Neural cell (in vitro differentiated cells): ENCODE measurements at regions not wholly inside any gene's neighbourhood (a gene's known extent, or its start where the extent isn't known, plus 50 kb on each side); places are given as distances from the start of the nearest gene placed in this dataset.

Source experiments
- H2AFZ ChIP-seq: fragments of 200-600, 300-800 bp; sonication (generic), shearing (Covaris generic); 2 replicates; pipeline ENCODE4 v1.6.0; 2014; ENCODE audit warnings: low read depth, mild to moderate bottlenecking, antibody characterized with exemption, low read length, moderate library complexity
- H3F3A ChIP-seq: fragments of 200-600 bp; shearing (Covaris generic); 2 replicates; pipeline ENCODE4 v1.6.1; 2016; ENCODE audit warnings: mild to moderate bottlenecking, moderate library complexity, mixed read lengths, antibody characterized with exemption, low read length; ENCODE audit not compliant: insufficient read depth, poor library complexity, severe bottlenecking
- H3K27ac ChIP-seq: fragments of 200-600, 300-800 bp; sonication (generic), shearing (Covaris generic); 2 replicates; pipeline ENCODE4 v1.5.1; 2014; ENCODE audit warnings: mild to moderate bottlenecking, low read length, moderate library complexity
- H3K27me3 ChIP-seq: fragments of 300-800, 200-600 bp; sonication (generic), shearing (Covaris generic); 2 replicates; pipeline ENCODE4 v1.6.0; 2014; ENCODE audit warnings: mild to moderate bottlenecking, low read depth, low read length, moderate library complexity; ENCODE audit not compliant: insufficient read depth
- H3K36me3 ChIP-seq: fragments of 300-800, 200-600 bp; sonication (generic), shearing (Covaris generic); 2 replicates; pipeline ENCODE4 v1.5.1; 2014; ENCODE audit warnings: mild to moderate bottlenecking, antibody characterized with exemption, low read length, moderate library complexity; ENCODE audit not compliant: insufficient read depth
- H3K4me2 ChIP-seq: fragments of 300-800, 200-600 bp; sonication (generic), shearing (Covaris generic); 2 replicates; pipeline ENCODE4 v1.6.0; 2014; ENCODE audit warnings: mild to moderate bottlenecking, low read length
- H3K4me3 ChIP-seq: fragments of 300-800, 200-600 bp; sonication (generic), shearing (Covaris generic); 2 replicates; pipeline ENCODE4 v1.5.1; 2014; ENCODE audit warnings: mild to moderate bottlenecking, low read length, moderate library complexity
- H3K79me2 ChIP-seq: fragments of 200-600 bp; shearing (Covaris generic); replicated peaks from 2 replicates; pipeline ENCODE4 v1.6.0; 2014; ENCODE audit warnings: mild to moderate bottlenecking, low read length, moderate library complexity; ENCODE audit not compliant: insufficient read depth
- H3K9ac ChIP-seq: fragments of 300-800, 200-600 bp; sonication (generic), shearing (Covaris generic); 2 replicates; pipeline ENCODE4 v1.6.1; 2016; ENCODE audit warnings: mild to moderate bottlenecking, low read length, mixed read lengths
- H3K9me2 ChIP-seq: fragments of 200-600 bp; shearing (Covaris generic); 2 replicates; pipeline ENCODE4 v1.6.1; 2016; ENCODE audit warnings: mild to moderate bottlenecking, low read length, mixed read lengths; ENCODE audit not compliant: insufficient read depth
- H3K9me3 ChIP-seq: fragments of 200-600, 300-800 bp; sonication (generic), shearing (Covaris generic); 2 replicates; pipeline ENCODE4 v1.6.1; 2016; ENCODE audit warnings: mild to moderate bottlenecking, mixed run types, low read length, moderate library complexity, mixed read lengths
- H4K20me1 ChIP-seq: fragments of 200-600 bp; shearing (Covaris generic); 2 replicates; pipeline ENCODE4 v1.6.1; 2016; ENCODE audit warnings: mild to moderate bottlenecking, mixed run types; ENCODE audit not compliant: insufficient read depth
- EP300 ChIP-seq: fragments of 450-650 bp; conservative IDR thresholded peaks from 2 replicates; pipeline ENCODE4 v1.6.1; 2014; ENCODE audit warnings: antibody characterized with exemption, mild to moderate bottlenecking, moderate library complexity; ENCODE audit not compliant: poor library complexity, severe bottlenecking
- EZH2 ChIP-seq: fragments of 200-600, 300-800 bp; shearing (Covaris generic), sonication (generic); IDR thresholded peaks from 2 replicates; pipeline ENCODE4 v1.6.1; 2014; ENCODE audit warnings: antibody characterized with exemption, low read length, borderline replicate concordance, mild to moderate bottlenecking; ENCODE audit not compliant: insufficient read depth, poor library complexity, severe bottlenecking
- MXI1 ChIP-seq: fragments of 450-650 bp; conservative IDR thresholded peaks from 2 replicates; pipeline ENCODE4 v1.6.1; 2014; ENCODE audit warnings: antibody characterized with exemption, mild to moderate bottlenecking; ENCODE audit not compliant: poor library complexity, severe bottlenecking
- POLR2AphosphoS5 ChIP-seq: IDR thresholded peaks from 2 replicates; pipeline ENCODE4 v1.6.1; 2012
- RAD21 ChIP-seq: fragments of 450-650 bp; conservative IDR thresholded peaks from 2 replicates; pipeline ENCODE4 v1.6.1; 2014; ENCODE audit warnings: antibody characterized with exemption, mild to moderate bottlenecking, moderate library complexity
- SMC3 ChIP-seq: fragments of 450-650 bp; conservative IDR thresholded peaks from 2 replicates; pipeline ENCODE4 v1.6.1; 2014; ENCODE audit warnings: antibody characterized with exemption, mild to moderate bottlenecking, moderate library complexity; ENCODE audit not compliant: poor library complexity
- TAF1 ChIP-seq: IDR thresholded peaks from 2 replicates; pipeline ENCODE4 v1.6.1; 2012; ENCODE audit warnings: low read depth
- TF ChIP-seq, protein P1 (sequence below): IDR thresholded peaks from 2 replicates; pipeline ENCODE4 v1.6.1; 2012; ENCODE audit warnings: borderline replicate concordance
- TF ChIP-seq, protein P2 (sequence below): fragments of 450-650 bp; IDR thresholded peaks from 2 replicates; pipeline ENCODE4 v1.5.1; 2014; ENCODE audit warnings: antibody characterized with exemption, mild to moderate bottlenecking, moderate library complexity; ENCODE audit not compliant: poor library complexity, severe bottlenecking

- TF ChIP-seq, protein P1, sequence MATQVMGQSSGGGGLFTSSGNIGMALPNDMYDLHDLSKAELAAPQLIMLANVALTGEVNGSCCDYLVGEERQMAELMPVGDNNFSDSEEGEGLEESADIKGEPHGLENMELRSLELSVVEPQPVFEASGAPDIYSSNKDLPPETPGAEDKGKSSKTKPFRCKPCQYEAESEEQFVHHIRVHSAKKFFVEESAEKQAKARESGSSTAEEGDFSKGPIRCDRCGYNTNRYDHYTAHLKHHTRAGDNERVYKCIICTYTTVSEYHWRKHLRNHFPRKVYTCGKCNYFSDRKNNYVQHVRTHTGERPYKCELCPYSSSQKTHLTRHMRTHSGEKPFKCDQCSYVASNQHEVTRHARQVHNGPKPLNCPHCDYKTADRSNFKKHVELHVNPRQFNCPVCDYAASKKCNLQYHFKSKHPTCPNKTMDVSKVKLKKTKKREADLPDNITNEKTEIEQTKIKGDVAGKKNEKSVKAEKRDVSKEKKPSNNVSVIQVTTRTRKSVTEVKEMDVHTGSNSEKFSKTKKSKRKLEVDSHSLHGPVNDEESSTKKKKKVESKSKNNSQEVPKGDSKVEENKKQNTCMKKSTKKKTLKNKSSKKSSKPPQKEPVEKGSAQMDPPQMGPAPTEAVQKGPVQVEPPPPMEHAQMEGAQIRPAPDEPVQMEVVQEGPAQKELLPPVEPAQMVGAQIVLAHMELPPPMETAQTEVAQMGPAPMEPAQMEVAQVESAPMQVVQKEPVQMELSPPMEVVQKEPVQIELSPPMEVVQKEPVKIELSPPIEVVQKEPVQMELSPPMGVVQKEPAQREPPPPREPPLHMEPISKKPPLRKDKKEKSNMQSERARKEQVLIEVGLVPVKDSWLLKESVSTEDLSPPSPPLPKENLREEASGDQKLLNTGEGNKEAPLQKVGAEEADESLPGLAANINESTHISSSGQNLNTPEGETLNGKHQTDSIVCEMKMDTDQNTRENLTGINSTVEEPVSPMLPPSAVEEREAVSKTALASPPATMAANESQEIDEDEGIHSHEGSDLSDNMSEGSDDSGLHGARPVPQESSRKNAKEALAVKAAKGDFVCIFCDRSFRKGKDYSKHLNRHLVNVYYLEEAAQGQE, result no peak
- no peak for TF ChIP-seq EP300
- no peak for TF ChIP-seq RAD21
- no peak for TF ChIP-seq POLR2AphosphoS5
- TF ChIP-seq, protein P2, sequence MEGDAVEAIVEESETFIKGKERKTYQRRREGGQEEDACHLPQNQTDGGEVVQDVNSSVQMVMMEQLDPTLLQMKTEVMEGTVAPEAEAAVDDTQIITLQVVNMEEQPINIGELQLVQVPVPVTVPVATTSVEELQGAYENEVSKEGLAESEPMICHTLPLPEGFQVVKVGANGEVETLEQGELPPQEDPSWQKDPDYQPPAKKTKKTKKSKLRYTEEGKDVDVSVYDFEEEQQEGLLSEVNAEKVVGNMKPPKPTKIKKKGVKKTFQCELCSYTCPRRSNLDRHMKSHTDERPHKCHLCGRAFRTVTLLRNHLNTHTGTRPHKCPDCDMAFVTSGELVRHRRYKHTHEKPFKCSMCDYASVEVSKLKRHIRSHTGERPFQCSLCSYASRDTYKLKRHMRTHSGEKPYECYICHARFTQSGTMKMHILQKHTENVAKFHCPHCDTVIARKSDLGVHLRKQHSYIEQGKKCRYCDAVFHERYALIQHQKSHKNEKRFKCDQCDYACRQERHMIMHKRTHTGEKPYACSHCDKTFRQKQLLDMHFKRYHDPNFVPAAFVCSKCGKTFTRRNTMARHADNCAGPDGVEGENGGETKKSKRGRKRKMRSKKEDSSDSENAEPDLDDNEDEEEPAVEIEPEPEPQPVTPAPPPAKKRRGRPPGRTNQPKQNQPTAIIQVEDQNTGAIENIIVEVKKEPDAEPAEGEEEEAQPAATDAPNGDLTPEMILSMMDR, result no peak
- TF ChIP-seq MXI1, result no peak
- TF ChIP-seq EZH2, result no peak
- TF ChIP-seq SMC3, result no peak
- no peak for TF ChIP-seq TAF1
- no peaks in the 10 kb centered on the region for H3K79me2 ChIP-seq
- H3K9ac ChIP-seq, result no peak overlapping the region
- H3K4me3 ChIP-seq, result no peak overlapping the region
- no peak overlapping the region for H3K27ac ChIP-seq
- H3K9me3 ChIP-seq, result no peaks in the 10 kb centered on the region
- no peaks in the 10 kb centered on the region for H3K36me3 ChIP-seq
- no peaks in the 10 kb centered on the region for H4K20me1 ChIP-seq
- H3K27me3 ChIP-seq, result no peaks in the 10 kb centered on the region
- no peaks in the 10 kb centered on the region for H3F3A ChIP-seq
- no peaks in the 10 kb centered on the region for H3K9me2 ChIP-seq
- no peak overlapping the region for H2AFZ ChIP-seq
- H3K4me2 ChIP-seq, result no peak overlapping the region
Observed at GRCh38 chr9:115867326-115867725, 286.3 kb upstream of the PAPPA start.

- Histone ChIP-seq H3K79me2 (no peaks in the 10 kb centered on the region), H3K4me2 (no peak overlapping the region), H3K9me2 (no peaks in the 10 kb centered on the region), H3K36me3 (no peaks in the 10 kb centered on the region), H3K9me3 (no peaks in the 10 kb centered on the region), H4K20me1 (no peaks in the 10 kb centered on the region), H3K27ac (no peak overlapping the region), H3K27me3 (no peaks in the 10 kb centered on the region), H3K9ac (no peak overlapping the region), H3F3A (no peaks in the 10 kb centered on the region), H3K4me3 (no peak overlapping the region), H2AFZ (no peak overlapping the region)
- TF ChIP-seq, protein P1, result no peak
- TF ChIP-seq, protein P2, result no peak
- TF ChIP-seq RAD21, result no peak
Observed at GRCh38 chr9:115877852-115878438, 275.6 kb upstream of the PAPPA start.
